ENCODE measurements at regions not wholly inside any gene's neighbourhood (a gene's known extent, or its start where the extent isn't known, plus 50 kb on each side); places are given as distances from the start of the nearest gene placed in this dataset.
"Not testable (repeated sequence)": the region's sequence is repeated elsewhere in the genome, so short reads cannot be mapped to it uniquely, and the experiment has no call there.

DNA sequence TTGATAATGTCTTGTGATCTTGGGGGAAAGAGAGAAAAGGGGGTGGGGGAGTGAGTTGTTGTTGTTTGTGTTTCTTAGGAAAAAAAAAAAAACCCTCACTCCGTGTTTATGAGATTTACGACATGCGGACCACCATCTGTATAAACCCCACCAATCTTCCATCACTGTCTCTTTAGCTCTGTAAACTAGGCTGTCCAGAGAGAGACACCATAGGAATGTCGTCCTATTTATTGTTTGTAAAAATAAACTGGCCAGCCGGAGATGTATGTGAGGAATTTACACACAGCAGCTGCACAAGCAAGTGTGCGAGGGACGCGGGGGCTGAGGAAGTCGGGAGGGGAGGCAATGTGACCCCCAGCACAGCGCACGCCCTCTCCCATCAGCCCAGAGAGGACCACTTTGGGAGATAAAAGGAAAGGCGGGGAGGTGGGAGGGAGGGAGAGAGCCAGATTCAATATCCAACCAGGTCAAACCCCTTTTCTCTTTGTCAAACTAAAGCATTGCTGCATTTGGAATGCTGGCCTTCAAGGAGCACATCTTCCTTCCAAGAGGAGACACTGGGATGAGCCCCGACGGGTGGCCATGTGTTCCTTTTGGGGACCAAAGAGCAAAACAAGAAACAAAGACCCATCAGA lies 136.2 kb upstream of the SALL1 start:
- DNase-seq, result no peak

- DNase-seq, result no peak
These were observed 135.2 kb upstream of the SALL1 start for GRCh38 chr16:51286272-51286671.

- no peak for DNase-seq
These were observed 125.3 kb upstream of the SALL1 start for GRCh38 chr16:51276336-51276735.

DNA sequence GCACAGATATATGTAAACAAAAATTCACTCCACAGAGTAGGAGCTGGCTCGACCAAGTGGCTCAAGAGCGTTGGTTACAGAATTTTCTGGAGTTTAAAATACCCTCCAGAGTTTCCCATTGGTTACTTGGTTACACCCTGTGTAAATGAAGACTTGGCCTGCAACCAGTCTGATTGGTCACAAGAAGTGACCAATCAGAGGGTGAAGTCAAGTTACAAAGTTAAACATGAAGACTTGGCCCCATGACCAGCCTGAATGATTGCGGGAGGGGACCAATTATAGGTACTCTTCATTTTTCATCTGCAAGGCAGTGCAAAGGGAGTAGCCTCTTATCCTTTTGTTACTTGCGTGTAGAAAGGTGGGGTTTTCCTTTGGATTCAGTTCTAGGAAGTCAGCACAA lies 121.3 kb upstream of the SALL1 start:
- no peak for DNase-seq

GRCh38 chr16:51271156-51271701 lies 120.2 kb upstream of the SALL1 start:
- DNase-seq, result no peak

DNA sequence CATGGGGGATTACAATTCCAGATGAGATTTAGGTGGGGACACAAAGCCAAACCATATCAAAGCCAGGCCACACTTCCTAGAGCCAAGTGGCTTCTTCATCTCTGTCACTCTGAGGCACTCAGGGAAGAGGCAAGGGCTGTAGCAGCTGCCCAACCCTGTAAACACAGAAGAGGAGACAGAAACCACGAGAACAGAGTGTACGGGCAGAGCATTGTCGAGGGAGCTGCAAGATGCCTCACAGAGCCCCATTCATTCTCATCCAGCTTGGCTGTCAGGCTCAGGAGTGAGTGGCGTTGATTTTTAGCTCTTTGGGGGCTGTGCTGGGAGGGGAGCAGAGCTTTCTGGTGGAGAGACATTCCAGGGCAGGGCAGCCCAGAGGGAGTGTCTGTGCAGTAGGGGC lies 117.2 kb upstream of the SALL1 start:
- DNase-seq, result no peak

DNA sequence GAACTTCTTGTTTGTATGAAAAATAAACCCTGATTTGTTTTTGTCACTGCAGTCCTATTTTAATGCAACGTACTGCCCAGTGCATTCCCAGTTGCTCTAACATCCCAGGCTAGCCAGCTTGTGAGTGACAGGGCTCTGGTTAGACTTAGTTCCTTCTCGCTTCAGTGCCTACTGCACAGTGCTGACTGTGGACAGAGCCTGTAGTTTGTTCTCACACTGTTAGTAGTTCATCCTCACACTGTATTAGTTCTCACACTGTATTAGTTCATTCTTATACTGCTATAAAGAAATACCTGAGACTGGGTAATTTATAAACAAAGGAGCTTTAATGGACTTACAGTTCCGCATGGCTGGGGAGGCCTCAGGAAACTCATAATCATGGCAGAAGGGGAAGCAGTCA lies 116.6 kb upstream of the SALL1 start:
- DNase-seq, result no peak

DNA sequence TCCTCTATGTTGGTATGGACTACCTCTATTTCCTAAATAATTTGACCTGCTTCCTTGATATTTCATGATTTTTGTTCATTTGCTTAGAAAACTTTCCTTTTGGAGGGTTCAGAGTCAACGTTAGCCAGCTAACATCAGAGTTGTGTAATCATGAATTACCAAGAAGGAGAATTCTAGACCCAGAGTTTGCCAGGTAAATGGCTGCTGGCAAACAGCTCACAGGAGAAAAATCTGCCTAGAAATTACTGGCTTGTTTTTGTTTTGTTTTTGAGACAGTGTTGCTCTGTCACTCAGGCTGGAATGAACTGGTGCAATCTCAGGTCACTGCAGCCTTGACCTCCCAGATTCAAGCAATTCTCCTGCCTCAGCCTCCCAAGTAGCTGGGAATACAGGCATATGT lies 111.4 kb upstream of the SALL1 start:
- no peak for DNase-seq

DNA sequence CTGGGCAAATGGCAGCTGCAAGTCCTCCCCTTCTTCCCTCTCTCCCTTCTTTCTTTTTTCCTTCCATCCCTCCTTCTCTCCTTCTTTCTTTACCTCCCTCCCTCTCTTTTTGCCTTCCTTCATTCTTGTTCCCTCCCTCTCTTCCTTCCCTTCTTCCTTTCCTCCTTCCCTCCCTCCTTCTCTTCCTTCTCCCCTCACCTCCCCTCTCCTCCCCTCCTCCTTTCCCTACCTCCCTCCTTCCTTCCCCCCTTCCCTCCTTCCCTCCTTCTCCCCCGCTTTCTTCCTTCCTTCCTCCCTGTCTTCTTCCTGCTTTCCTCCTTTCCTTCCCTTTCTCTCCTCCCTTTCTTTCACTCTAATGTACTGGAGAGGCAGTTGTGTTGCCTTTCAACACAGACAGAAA lies 110.8 kb upstream of the SALL1 start:
- DNase-seq, result no peak

GRCh38 chr16:51255349-51255972 lies 104.4 kb upstream of the SALL1 start:
- no peak for DNase-seq

DNA sequence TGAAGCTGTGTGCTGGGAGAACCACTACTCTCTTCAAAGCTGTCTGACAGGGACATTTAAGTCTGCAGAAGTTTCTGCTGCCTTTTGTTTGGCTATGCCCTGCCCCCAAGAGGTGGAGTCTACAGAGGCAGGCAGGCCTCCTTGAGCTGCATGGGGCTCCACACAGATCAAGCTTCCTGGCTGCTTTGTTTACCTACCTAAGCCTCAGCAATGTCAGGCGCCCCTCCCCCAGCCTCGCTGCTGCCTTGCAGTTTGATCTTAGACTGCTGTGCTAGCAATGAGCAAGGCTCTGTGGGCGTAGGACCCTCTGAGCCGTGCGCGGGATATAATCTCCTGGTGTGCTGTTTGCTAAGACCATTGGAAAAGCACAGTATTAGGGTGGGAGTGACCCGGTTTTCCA lies 103.3 kb upstream of the SALL1 start:
- DNase-seq, result not testable (repeated sequence)

- no peak for DNase-seq
These were observed 97.1 kb upstream of the SALL1 start for GRCh38 chr16:51248217-51248616.

DNA sequence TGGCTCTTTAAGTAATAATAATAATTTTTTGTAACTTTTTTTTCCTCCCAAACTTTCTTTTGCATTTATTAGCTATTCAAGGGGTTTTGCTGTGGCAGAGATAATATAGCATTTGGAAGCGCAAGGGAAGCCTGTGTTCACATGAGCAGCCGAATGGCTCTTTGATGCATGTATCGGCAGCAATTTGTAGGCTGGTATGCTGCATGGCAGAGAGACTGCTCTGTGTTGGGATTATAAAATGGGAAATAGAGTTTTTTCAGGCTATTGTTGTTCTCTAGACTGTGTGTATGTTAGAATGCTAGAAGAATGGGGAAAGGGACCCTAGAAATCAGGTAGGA lies 94.6 kb upstream of the SALL1 start:
- no peak for DNase-seq

DNA sequence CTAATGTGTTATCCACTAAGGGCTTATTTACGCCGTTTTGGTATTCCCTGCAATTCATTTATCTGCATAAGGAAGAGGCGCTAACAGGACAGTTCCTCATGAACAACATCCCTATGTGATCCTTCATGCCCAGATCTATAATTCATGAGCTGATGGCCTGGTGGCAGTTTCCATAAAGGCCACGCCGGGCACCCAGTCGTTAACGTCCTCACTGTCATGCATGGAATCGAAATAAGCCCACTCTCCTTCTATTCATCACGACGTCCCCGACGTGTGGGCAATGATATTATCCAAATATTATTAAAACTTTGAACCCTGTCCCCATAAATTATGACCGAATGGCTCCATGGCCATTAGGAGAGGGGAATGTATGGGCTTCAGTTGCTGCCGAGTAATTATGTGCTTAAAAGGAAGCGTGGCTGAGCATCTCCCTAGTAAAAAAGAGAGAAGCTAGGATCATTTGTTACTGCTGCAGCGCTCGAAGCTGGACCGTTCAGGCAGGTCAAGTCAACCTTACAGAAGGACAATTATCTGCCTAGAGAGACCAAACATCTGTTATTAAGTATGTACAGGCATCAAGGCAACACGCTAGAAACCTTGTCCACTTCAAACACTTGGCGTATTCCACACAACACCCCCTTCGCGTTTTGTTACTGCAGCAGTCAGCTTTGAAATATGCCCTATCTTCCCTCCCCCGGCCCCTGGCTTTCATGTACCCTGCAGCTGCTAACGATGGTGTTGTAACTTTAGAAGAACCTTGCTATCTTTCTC lies 94.0 kb upstream of the SALL1 start:
- DNase-seq, result no peak

- DNase-seq, result no peak
These were observed 92.9 kb upstream of the SALL1 start for GRCh38 chr16:51243936-51244436.

DNA sequence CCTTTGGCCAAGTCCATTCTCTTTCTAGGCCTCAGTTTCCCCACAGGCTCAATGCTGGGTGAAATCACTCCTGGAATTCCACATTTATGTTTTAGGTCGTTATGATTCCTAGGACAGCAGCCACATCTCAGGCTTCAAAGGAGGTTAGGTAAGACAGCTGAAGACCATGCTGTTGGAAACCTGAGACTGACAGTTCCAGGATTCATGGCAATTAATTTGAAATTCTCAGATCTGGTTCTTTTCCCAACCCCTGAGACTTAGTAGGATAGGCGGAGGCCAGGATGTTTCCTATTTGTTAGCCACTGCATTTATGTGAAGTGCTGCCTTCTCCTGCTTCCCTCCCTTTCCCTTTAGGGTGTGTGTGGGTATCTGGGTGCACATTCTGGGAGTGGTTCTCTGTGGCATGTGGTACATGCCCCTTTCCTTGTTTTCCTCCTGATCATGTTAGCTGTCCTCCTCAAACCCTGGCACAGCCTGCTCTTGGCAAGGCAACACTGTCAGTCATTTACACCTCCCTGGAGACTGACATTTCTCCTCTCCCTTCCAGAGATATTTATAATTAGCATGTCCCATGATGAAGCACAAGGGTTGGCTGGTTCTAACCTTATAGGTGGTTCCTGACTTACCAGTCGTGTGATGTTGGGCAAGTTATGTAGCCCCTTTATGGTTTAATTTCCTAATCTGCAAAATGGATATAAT lies 91.4 kb upstream of the SALL1 start:
- DNase-seq, result no peak

- DNase-seq, result no peak
These were observed 88.1 kb upstream of the SALL1 start for GRCh38 chr16:51239196-51239595.

DNA sequence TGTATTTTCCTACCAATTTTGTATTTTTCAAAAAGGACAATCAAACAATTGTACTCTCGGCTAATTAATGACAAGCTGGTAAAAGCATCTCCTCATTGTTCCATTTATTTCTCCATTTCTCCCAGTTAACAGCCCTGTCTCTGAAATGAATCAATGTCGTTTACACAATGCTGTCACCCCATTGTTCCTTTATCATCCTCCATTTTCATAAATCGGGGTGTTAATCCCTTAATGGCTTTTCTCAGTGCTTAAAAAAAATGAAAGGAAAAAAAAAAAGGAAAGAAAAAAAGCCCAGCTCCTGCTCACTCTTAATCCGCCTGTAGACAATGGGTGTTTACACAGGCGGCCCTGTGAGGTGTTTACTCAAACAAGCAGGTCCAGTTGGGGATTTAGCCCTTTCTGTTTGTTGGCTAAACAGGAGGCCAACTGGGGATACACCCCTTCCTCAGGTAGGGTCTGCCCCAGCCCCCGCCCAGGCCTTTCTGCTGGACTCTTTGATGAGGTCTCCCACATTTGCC lies 86.8 kb upstream of the SALL1 start:
- no peak for DNase-seq

DNA sequence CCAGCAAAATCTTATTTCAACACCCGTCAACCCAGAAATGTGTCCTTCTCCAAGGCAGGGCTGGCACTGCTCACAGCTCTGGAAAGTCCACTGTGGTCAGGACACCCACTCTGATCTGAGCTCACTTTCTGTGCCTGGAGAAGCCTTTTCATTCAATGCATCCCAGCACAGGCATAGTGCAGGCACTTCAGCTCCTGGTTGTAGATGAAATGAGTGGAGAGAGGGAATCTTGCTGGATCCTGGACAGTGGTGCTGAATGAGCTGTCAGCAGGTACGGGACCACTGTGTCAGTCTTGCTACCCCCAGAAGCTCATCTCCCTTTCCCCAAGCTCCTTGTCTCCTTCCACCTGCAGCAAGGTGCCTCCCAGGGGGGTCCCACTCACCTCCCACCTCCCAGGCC lies 86.1 kb upstream of the SALL1 start:
- DNase-seq, result no peak

- no peak for DNase-seq
These were observed 85.5 kb upstream of the SALL1 start for GRCh38 chr16:51236583-51236982.

DNA sequence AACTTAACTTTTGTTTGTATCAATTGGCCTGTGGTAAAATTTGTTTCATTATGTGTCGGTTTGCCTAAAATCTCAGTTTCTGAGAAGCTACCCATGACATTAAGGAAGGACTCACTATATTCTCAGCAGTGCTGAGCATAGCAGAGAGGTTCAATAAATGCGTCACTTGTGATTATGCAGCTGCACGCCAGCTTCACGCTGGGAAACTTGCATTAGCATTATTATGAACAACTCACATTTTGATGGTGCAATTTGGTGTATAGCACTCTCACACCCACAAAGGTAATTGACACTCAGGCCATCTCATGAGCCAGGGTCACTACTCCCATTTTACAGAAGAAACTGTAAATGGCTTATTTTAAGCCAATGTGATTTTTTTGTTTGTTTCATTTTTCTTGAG lies 80.6 kb upstream of the SALL1 start:
- no peak for DNase-seq

DNA sequence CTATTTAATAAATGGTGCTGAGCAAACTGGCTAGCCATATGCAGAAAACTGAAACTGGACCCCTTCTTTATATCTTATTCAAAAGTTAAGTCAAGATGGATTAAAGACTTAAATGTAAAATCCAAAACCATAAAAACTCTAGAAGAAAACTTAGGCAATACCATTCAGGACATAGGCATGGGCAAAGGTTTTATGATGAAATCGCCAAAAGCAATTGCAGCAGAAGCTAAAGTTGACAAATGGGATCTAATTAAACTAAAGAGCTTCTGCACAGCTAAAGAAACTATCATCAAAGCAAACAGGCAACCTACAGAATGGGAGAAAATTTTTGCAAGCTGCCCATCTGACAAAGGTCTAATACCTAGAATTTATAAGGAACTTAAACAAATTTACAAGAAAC lies 79.0 kb upstream of the SALL1 start:
- DNase-seq, result not testable (repeated sequence)

DNA sequence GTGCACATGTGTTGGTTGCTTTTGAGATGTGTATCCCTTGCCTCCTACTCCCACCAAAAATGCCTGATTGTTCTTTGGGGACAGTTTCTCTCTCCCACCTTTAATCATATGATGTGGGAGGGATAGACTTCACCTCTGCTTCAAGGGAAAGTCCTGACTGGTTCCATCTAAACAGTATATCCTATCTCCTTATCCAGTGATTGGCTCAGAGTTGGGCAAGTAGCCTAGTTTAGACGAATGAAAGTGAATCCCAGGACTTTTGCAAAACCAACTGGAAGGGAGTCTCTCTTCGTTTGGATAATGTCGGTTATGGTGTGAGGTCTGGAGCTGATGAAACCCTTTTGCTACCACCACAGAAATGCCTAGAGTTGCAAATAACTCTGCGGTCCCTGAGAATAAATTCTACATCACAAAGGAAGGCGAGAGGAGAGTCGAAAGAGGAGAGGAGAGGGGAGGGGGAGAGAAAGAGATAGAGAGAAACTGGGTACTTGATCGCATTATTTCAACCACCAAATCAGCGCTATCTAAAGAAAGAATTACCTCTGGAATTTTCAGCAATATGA lies 77.1 kb upstream of the SALL1 start:
- DNase-seq, result no peak

Data from NCI-H2171 (cell line).